Lower leg skin (tissue), 4 donors: ENCODE measurements at regions not wholly inside any gene's neighbourhood (a gene's known extent, or its start where the extent isn't known, plus 50 kb on each side); places are given as distances from the start of the nearest gene placed in this dataset.

ENCODE experiments used
- DNase-seq, 2 donors: peaks; one replicate each; pipeline ENCODE4 v3.0.0-alpha.2; 2019; ENCODE audit warnings: low spot score in 2 of 2
- H3K4me3 ChIP-seq: fragments of 200-600 bp; sonication (generic); 2 replicates; pipeline ENCODE4 v1.5.1; 2017; ENCODE audit warnings: mild to moderate bottlenecking, low read depth; ENCODE audit not compliant: poor library complexity, severe bottlenecking
- CTCF ChIP-seq, 3 donors: fragments of 450-650 bp; IDR thresholded peaks; one replicate each; pipeline ENCODE4 v1.5.1; 2016; ENCODE audit warnings: antibody characterized with exemption in 3 of 3, mild to moderate bottlenecking in 3 of 3, moderate library complexity in 2 of 3
- POLR2A ChIP-seq, 2 donors: fragments of 450-650 bp; IDR thresholded peaks; one replicate each; pipeline ENCODE4 v1.6.1; 2016 to 2017; ENCODE audit warnings: antibody characterized with exemption in 2 of 2, mild to moderate bottlenecking in 1 of 2, moderate library complexity in 1 of 2
- WGBS, 2 donors: methylation state at CpG; one replicate each; pipeline ENCODE4 v1.1.5; 2018; 5-methylcytosine and 5-hydroxymethylcytosine counted together
- intact Hi-C: fragments of 100-400 bp; cut with DNase I; formaldehyde crosslinking; loops from one replicate; pipeline ENCODE4 v1.15.0; 2023; ENCODE audit warnings: low total_unique reads

- H3K4me3 ChIP-seq, result no peak overlapping the region
- no peak for DNase-seq
- TF ChIP-seq POLR2A (IDR thresholded peaks at IDR 0.05), result no peak
- no peak for TF ChIP-seq CTCF (IDR thresholded peaks at IDR 0.05)
- intact Hi-C loops, result no loop called here
- 75 to 77% methylated on average over 3 of the region's 3 CpGs for WGBS, 2 donors
Measured at GRCh38 chr7:24466168-24466768, 107.0 kb upstream of the PALS2 start.

GRCh38 chr7:24469118-24469517 is 104.1 kb upstream of the PALS2 start:
- intact Hi-C loops, result no loop called here
- 91 to 95% methylated on average over 2 of the region's 2 CpGs for WGBS, 2 donors
- no peak overlapping the region for H3K4me3 ChIP-seq
- DNase-seq, result no peak
- no peak for TF ChIP-seq CTCF (IDR thresholded peaks at IDR 0.05)
- no peak for TF ChIP-seq POLR2A (IDR thresholded peaks at IDR 0.05)

- 82 to 100% methylated on average over 1 of the region's 1 CpG for WGBS, 2 donors
- H3K4me3 ChIP-seq, result no peak overlapping the region
- no peak for DNase-seq
- TF ChIP-seq CTCF (IDR thresholded peaks at IDR 0.05) (no peak), POLR2A (IDR thresholded peaks at IDR 0.05) (no peak)
- intact Hi-C loops, result no loop called here
Measured at GRCh38 chr7:24472093-24472492, 101.2 kb upstream of the PALS2 start.

DNA sequence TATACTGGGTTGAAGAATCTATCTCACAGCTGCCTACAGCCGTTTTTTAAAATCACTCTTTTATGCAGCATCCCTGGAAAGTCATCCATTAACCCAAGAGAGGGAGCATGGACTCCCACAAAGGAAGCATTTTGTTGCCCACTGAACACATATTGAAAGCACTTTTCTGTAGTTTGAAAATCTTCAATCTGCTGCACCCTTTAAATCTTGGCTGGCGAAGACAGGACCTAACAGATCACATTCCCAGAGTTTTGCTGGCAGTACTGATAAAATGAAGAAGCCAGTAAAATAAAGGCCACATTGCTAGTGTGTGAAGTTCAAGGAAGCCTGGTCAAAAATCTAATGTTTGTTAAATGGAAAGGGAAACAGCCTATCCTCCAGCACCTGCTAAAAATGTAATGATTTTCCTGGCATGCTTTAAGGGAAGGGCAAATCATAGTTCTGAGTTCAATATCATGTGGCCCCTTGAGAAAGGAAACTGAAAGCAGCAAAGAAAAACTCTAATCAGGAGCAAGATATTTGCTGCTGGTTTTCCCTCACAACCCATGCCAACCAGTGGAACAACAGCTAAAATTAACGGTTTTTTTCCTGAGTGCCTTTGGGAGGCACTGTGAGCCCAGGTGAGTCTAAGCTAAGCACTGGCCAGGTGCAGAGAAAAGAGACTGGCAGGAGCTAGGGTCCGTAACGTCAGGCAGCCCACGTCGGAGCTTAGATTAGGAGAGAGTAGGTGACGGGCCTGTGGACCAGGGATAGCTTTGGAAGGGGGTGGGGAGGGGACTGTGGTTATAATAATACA is 97.9 kb upstream of the PALS2 start:
- DNase-seq, result no peak
- 68 to 74% methylated on average over 8 of the region's 8 CpGs for WGBS, 2 donors
- no peak for TF ChIP-seq CTCF (IDR thresholded peaks at IDR 0.05)
- no peak for TF ChIP-seq POLR2A (IDR thresholded peaks at IDR 0.05)

DNA sequence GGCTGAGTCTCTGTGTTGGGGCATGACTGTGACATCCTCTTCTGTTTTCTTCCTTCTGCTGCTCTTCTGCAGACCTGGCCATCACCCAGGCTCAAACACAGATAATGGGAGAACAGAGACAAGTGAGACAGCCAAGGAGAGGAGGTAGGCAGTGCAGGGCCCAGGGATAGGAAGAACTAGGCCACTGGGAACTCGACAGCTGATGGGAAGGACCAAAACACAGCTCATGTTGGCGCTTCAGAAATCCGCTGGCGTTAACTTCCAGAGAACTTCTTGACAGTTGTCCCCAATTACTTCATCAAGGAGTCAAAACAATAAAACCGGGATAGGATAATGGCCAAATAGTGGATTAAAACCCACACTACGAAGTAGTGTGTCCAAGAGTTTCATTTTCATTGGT is 97.0 kb upstream of the PALS2 start:
- H3K4me3 ChIP-seq, result no peak overlapping the region
- intact Hi-C loops, result no loop called here
- peak in 1 of 2 donors; percentile 21 for DNase-seq
- TF ChIP-seq CTCF (IDR thresholded peaks at IDR 0.05) (no peak), POLR2A (IDR thresholded peaks at IDR 0.05) (no peak)
- 68 to 79% methylated on average over 6 of the region's 6 CpGs for WGBS, 2 donors

More for the DNA sequence above, 97.9 kb upstream of the PALS2 start:
- intact Hi-C loops, result no loop called here
- no peak overlapping the region for H3K4me3 ChIP-seq
